ENCODE measurements at regions not wholly inside any gene's neighbourhood (a gene's known extent, or its start where the extent isn't known, plus 50 kb on each side); places are given as distances from the start of the nearest gene placed in this dataset.

GRCh38 chr4:82138374-82138773 is 235.4 kb downstream of the HNRNPD start:
- in situ Hi-C loops (cut with HindIII; ENCODE audit: low pct_unique_long_range_greater_than_20kb, low sequenced_read_pairs): no loop called here
- H3K27ac ChIP-seq (ENCODE audit: low read length): no peak overlapping the region
- intact Hi-C loops (cut with micrococcal nuclease; ENCODE audit: unreplicated experiment): no loop called here
- H3K36me3 ChIP-seq (ENCODE audit: control insufficient read depth, insufficient read depth, low read length): no peaks in the 10 kb centered on the region
- TF ChIP-seq REST (IDR thresholded peaks at IDR 0.05; ENCODE audit: insufficient read depth in 1 of 2, low read depth in 2 of 2, low read length in 1 of 2) (no peak), SIN3A (IDR thresholded peaks at IDR 0.05; ENCODE audit: borderline replicate concordance, insufficient read depth, low read depth, low read length) (no peak), TCF7L2 (IDR thresholded peaks at IDR 0.05; ENCODE audit: low read depth, low read length) (no peak), POLR2AphosphoS5 (IDR thresholded peaks at IDR 0.05; ENCODE audit: low read depth, low read length) (no peak), CTCF (IDR thresholded peaks at IDR 0.05) (no peak)
- H3K27me3 ChIP-seq (ENCODE audit: control insufficient read depth, insufficient read depth, low read length): no peaks in the 10 kb centered on the region
- no TSS peak for BruUV-seq (replicated peaks)
- no peaks in the 10 kb centered on the region for H3K9me3 ChIP-seq (ENCODE audit: control insufficient read depth, insufficient read depth, low read depth, low read length)
- POLR2A ChIA-PET: interaction anchor here (0.7 kb wide), 1 partner anchor 73 kb away, joined by 3 read pairs; no protein-coding TSS in a partner anchor
- CTCF ChIA-PET: no interaction called here
- no peak overlapping the region for H3K4me3 ChIP-seq (ENCODE audit: low read depth in 2 of 2, low read length in 2 of 2)
- H3K4me1 ChIP-seq (ENCODE audit: control insufficient read depth, insufficient read depth, low read length): no peaks in the 10 kb centered on the region
- DNase-seq (ENCODE audit: low read depth, low spot score): no peak
- ATAC-seq: no peak

- Histone ChIP-seq H3K9me3 (ENCODE audit: control insufficient read depth, insufficient read depth, low read depth, low read length) (no peaks in the 10 kb centered on the region), H3K4me1 (ENCODE audit: control insufficient read depth, insufficient read depth, low read length) (no peaks in the 10 kb centered on the region), H3K27ac (ENCODE audit: low read length) (no peak overlapping the region), H3K27me3 (ENCODE audit: control insufficient read depth, insufficient read depth, low read length) (no peaks in the 10 kb centered on the region), H3K36me3 (ENCODE audit: control insufficient read depth, insufficient read depth, low read length) (no peaks in the 10 kb centered on the region), H3K4me3 (ENCODE audit: low read depth in 2 of 2, low read length in 2 of 2) (no peak overlapping the region)
- in situ Hi-C loops (cut with HindIII; ENCODE audit: low pct_unique_long_range_greater_than_20kb, low sequenced_read_pairs) (no loop called here), intact Hi-C loops (cut with micrococcal nuclease; ENCODE audit: unreplicated experiment) (no loop called here)
- DNase-seq (ENCODE audit: low read depth, low spot score) (no peak), ATAC-seq (no peak)
- BruUV-seq (replicated peaks): no TSS peak
- TF ChIP-seq TCF7L2 (IDR thresholded peaks at IDR 0.05; ENCODE audit: low read depth, low read length): no peak
- ChIA-PET CTCF (no interaction called here), POLR2A (no interaction called here)
Observed at GRCh38 chr4:82136161-82136801, 237.5 kb downstream of the HNRNPD start.

GRCh38 chr4:82128355-82128754 is 245.4 kb downstream of the HNRNPD start:
- ATAC-seq: no peak
- H3K36me3 ChIP-seq (ENCODE audit: control insufficient read depth, insufficient read depth, low read length): no peaks in the 10 kb centered on the region
- in situ Hi-C loops (cut with HindIII; ENCODE audit: low pct_unique_long_range_greater_than_20kb, low sequenced_read_pairs) (no loop called here), intact Hi-C loops (cut with micrococcal nuclease; ENCODE audit: unreplicated experiment) (no loop called here)
- no peak overlapping the region for H3K4me3 ChIP-seq (ENCODE audit: low read depth in 2 of 2, low read length in 2 of 2)
- H3K9me3 ChIP-seq (ENCODE audit: control insufficient read depth, insufficient read depth, low read depth, low read length): no peaks in the 10 kb centered on the region
- ChIA-PET CTCF (no interaction called here), POLR2A (no interaction called here)
- no peak for TF ChIP-seq POLR2AphosphoS5 (IDR thresholded peaks at IDR 0.05; ENCODE audit: low read depth, low read length)
- no peaks in the 10 kb centered on the region for H3K4me1 ChIP-seq (ENCODE audit: control insufficient read depth, insufficient read depth, low read length)
- DNase-seq (ENCODE audit: low read depth, low spot score): no peak
- no peaks in the 10 kb centered on the region for H3K27me3 ChIP-seq (ENCODE audit: control insufficient read depth, insufficient read depth, low read length)
- H3K27ac ChIP-seq (ENCODE audit: low read length): no peak overlapping the region
- no TSS peak for BruUV-seq (replicated peaks)

Data from Panc1 (cell line).